RPMI8226 (cell line): ENCODE measurements at regions not wholly inside any gene's neighbourhood (a gene's known extent, or its start where the extent isn't known, plus 50 kb on each side); places are given as distances from the start of the nearest gene placed in this dataset.

Experiments used
- DNase-seq: peaks from one replicate; pipeline ENCODE4 v3.0.0-alpha.2; 2015

GRCh38 chr15:93141371-93141794 is 52.4 kb upstream of the RGMA start:
- DNase-seq, result peak; percentile 12

- no peak for DNase-seq
These were observed 50.4 kb upstream of the RGMA start for GRCh38 chr15:93139436-93139835.

GRCh38 chr15:93138681-93139250 is 49.8 kb upstream of the RGMA start:
- DNase-seq, result no peak
